Pulmonary artery endothelial cell (primary cell): ENCODE measurements at regions not wholly inside any gene's neighbourhood (a gene's known extent, or its start where the extent isn't known, plus 50 kb on each side); places are given as distances from the start of the nearest gene placed in this dataset.

Experiments used
- DNase-seq: peaks from one replicate; pipeline ENCODE4 v3.0.0-alpha.2; 2011; ENCODE audit warnings: low read depth, low spot score

GRCh38 chr5:1669276-1670155, 130.1 kb downstream of the MRPL36 start:
- no peak for DNase-seq

GRCh38 chr5:1668141-1668721, 131.4 kb downstream of the MRPL36 start:
- no peak for DNase-seq

- DNase-seq: no peak
Measured at GRCh38 chr5:1667648-1668140, 131.9 kb downstream of the MRPL36 start.

GRCh38 chr5:1666812-1667588, 132.6 kb downstream of the MRPL36 start:
- DNase-seq: no peak

- no peak for DNase-seq
Measured at GRCh38 chr5:1666221-1666620, 133.4 kb downstream of the MRPL36 start.

GRCh38 chr5:1665803-1666202, 133.8 kb downstream of the MRPL36 start:
- no peak for DNase-seq

GRCh38 chr5:1665231-1665630, 134.4 kb downstream of the MRPL36 start:
- DNase-seq: no peak

GRCh38 chr5:1663186-1663585, 136.5 kb downstream of the MRPL36 start:
- DNase-seq: no peak

GRCh38 chr5:1662559-1663085, 137.0 kb downstream of the MRPL36 start:
- no peak for DNase-seq

GRCh38 chr5:1661831-1662558, 137.6 kb downstream of the MRPL36 start:
- DNase-seq: no peak

- DNase-seq: no peak
Measured at GRCh38 chr5:1661311-1661710, 137.6 kb upstream of the LPCAT1 start.

- DNase-seq: no peak
Measured at GRCh38 chr5:1660511-1660910, 136.8 kb upstream of the LPCAT1 start.

- no peak for DNase-seq
Measured at GRCh38 chr5:1660001-1660400, 136.2 kb upstream of the LPCAT1 start.

- no peak for DNase-seq
Measured at GRCh38 chr5:1659100-1659981, 135.6 kb upstream of the LPCAT1 start.

- no peak for DNase-seq
Measured at GRCh38 chr5:1658665-1659064, 134.9 kb upstream of the LPCAT1 start.

- no peak for DNase-seq
Measured at GRCh38 chr5:1657161-1657741, 133.5 kb upstream of the LPCAT1 start.

- no peak for DNase-seq
Measured at GRCh38 chr5:1656271-1656975, 132.7 kb upstream of the LPCAT1 start.

GRCh38 chr5:1655496-1656270, 131.9 kb upstream of the LPCAT1 start:
- no peak for DNase-seq
